ENCODE measurements at regions not wholly inside any gene's neighbourhood (a gene's known extent, or its start where the extent isn't known, plus 50 kb on each side); places are given as distances from the start of the nearest gene placed in this dataset.

- TF ChIP-seq EZH2 (IDR thresholded peaks at IDR 0.05; ENCODE audit: insufficient read depth, low read length) (no peak), CTCF (IDR thresholded peaks at IDR 0.05; ENCODE audit: insufficient read depth, low read depth, low read length) (no peak)
Observed at GRCh38 chr3:94220426-94220825, 157.6 kb downstream of the NSUN3 start.

All from astrocyte (in vitro differentiated cells and primary cell).